Smooth muscle cell (in vitro differentiated cells): ENCODE measurements at regions not wholly inside any gene's neighbourhood (a gene's known extent, or its start where the extent isn't known, plus 50 kb on each side); places are given as distances from the start of the nearest gene placed in this dataset.

Experiments
- DNase-seq: peaks from one replicate; lab custom pipeline; 2025; ENCODE audit not compliant: unreplicated experiment; lab: John Stamatoyannopoulos, UW
- H2AFZ ChIP-seq: fragments of 200-600 bp; sonication (generic); 2 replicates; pipeline ENCODE4 v1.6.0; 2016; ENCODE audit warnings: antibody characterized with exemption, low read depth, mild to moderate bottlenecking
- H3F3A ChIP-seq: fragments of 200-600 bp; sonication (generic); 2 replicates; pipeline ENCODE4 v1.6.0; 2017; ENCODE audit warnings: antibody characterized with exemption, low read depth
- H3K27ac ChIP-seq: fragments of 200-600 bp; sonication (generic); 2 replicates; pipeline ENCODE4 v1.5.1; 2016; ENCODE audit warnings: low read depth, mild to moderate bottlenecking
- H3K27me3 ChIP-seq: fragments of 200-600 bp; sonication (generic); 2 replicates; pipeline ENCODE4 v1.6.1; 2016; ENCODE audit warnings: low read depth, mild to moderate bottlenecking
- H3K36me3 ChIP-seq: fragments of 200-600 bp; sonication (generic); 2 replicates; pipeline ENCODE4 v1.5.1; 2016; ENCODE audit warnings: low read depth
- H3K4me1 ChIP-seq: fragments of 200-600 bp; sonication (generic); 2 replicates; pipeline ENCODE4 v1.5.1; 2016; ENCODE audit warnings: low read depth
- H3K4me2 ChIP-seq: fragments of 200-600 bp; sonication (generic); 2 replicates; pipeline ENCODE4 v1.6.0; 2016; ENCODE audit warnings: mild to moderate bottlenecking
- H3K4me3 ChIP-seq: fragments of 200-600 bp; sonication (generic); 2 replicates; pipeline ENCODE4 v1.5.1; 2016; ENCODE audit warnings: mild to moderate bottlenecking
- H3K79me2 ChIP-seq: fragments of 200-600 bp; sonication (generic); 2 replicates; pipeline ENCODE4 v1.6.0; 2016; ENCODE audit warnings: low read depth, mild to moderate bottlenecking
- H3K9ac ChIP-seq: fragments of 200-600 bp; sonication (generic); 2 replicates; pipeline ENCODE4 v1.6.0; 2016; ENCODE audit warnings: low read depth
- H3K9me3 ChIP-seq: fragments of 200-600 bp; sonication (generic); replicated peaks from 2 replicates; pipeline ENCODE4 v1.5.1; 2016; ENCODE audit warnings: low read depth
- H4K20me1 ChIP-seq: fragments of 200-600 bp; sonication (generic); 2 replicates; pipeline ENCODE4 v1.6.0; 2016; ENCODE audit warnings: low read depth
- WGBS: methylation state at CpG from one replicate; pipeline ENCODE4 v1.1.7; 2016; ENCODE audit warnings: low lambda C conversion rate; 5-methylcytosine and 5-hydroxymethylcytosine counted together
- TF ChIP-seq, protein P1 (sequence below): fragments of 200-600 bp; sonication (generic); IDR thresholded peaks from 2 replicates; pipeline ENCODE4 v1.5.1; 2017; ENCODE audit warnings: borderline replicate concordance, mild to moderate bottlenecking, antibody characterized with exemption; ENCODE audit not compliant: insufficient read depth, poor library complexity, severe bottlenecking

DNA sequence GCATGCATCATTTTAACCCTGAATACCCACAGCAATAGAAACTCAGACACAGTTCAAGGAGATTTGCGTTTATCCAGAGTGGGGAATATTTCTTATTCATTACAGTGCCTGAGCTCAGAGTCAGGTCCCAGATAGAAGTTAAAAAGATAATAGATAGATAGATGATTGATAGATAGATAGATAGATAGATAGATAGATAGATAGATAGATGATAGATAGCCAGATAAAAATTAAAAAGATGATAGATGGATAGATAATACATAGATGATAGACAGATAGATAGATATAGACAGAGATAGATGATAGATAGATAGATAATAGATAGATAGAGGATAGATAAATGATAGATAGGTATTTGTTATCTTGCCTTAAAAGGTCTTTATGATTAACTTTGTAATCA, 184.7 kb downstream of the MYLK4 start:
- H3K27me3 ChIP-seq, result no peaks in the 10 kb centered on the region
- no peak overlapping the region for H3K4me2 ChIP-seq
- 92% methylated on average over 1 of the region's 1 CpG for WGBS
- no peak overlapping the region for H3K27ac ChIP-seq
- TF ChIP-seq, protein P1, sequence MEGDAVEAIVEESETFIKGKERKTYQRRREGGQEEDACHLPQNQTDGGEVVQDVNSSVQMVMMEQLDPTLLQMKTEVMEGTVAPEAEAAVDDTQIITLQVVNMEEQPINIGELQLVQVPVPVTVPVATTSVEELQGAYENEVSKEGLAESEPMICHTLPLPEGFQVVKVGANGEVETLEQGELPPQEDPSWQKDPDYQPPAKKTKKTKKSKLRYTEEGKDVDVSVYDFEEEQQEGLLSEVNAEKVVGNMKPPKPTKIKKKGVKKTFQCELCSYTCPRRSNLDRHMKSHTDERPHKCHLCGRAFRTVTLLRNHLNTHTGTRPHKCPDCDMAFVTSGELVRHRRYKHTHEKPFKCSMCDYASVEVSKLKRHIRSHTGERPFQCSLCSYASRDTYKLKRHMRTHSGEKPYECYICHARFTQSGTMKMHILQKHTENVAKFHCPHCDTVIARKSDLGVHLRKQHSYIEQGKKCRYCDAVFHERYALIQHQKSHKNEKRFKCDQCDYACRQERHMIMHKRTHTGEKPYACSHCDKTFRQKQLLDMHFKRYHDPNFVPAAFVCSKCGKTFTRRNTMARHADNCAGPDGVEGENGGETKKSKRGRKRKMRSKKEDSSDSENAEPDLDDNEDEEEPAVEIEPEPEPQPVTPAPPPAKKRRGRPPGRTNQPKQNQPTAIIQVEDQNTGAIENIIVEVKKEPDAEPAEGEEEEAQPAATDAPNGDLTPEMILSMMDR, result no peak
- peaks cover 7% of the 10 kb centered on the region for H3F3A ChIP-seq
- H3K79me2 ChIP-seq, result no peaks in the 10 kb centered on the region
- H3K4me1 ChIP-seq, result peaks cover 7% of the 10 kb centered on the region
- no peaks in the 10 kb centered on the region for H3K9me3 ChIP-seq
- H3K36me3 ChIP-seq, result no peaks in the 10 kb centered on the region
- H3K9ac ChIP-seq, result no peak overlapping the region
- H2AFZ ChIP-seq, result no peak overlapping the region
- H3K4me3 ChIP-seq, result no peak overlapping the region
- no peak for DNase-seq
- no peaks in the 10 kb centered on the region for H4K20me1 ChIP-seq

DNA sequence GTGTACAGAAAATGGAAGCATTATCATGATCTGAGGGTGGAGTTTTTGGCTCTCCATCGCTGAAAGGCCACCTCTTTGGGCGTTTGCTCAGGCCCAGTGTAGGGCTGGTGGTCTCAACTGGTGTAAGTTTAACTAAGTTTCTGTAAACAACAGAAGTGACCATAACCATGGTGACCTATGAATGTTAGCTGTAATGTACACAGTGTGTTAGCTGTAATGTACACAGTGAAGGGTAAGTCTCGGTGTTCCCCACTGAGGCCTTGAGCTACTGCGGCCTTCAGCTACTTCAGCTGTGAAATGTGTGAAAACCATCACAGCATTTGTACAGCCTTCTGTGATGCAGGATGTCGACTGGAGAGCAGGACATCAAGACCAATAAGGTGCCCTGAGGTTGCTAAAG, 185.2 kb downstream of the MYLK4 start:
- H3K9ac ChIP-seq, result no peak overlapping the region
- H3K27ac ChIP-seq, result no peak overlapping the region
- no peaks in the 10 kb centered on the region for H4K20me1 ChIP-seq
- DNase-seq, result no peak
- TF ChIP-seq, protein P1, result no peak
- H3F3A ChIP-seq, result peaks cover 7% of the 10 kb centered on the region
- no peak overlapping the region for H2AFZ ChIP-seq
- no peaks in the 10 kb centered on the region for H3K27me3 ChIP-seq
- no peaks in the 10 kb centered on the region for H3K79me2 ChIP-seq
- H3K9me3 ChIP-seq, result no peaks in the 10 kb centered on the region
- H3K4me1 ChIP-seq, result peaks cover 7% of the 10 kb centered on the region
- H3K4me2 ChIP-seq, result no peak overlapping the region
- no peak overlapping the region for H3K4me3 ChIP-seq
- H3K36me3 ChIP-seq, result no peaks in the 10 kb centered on the region
- 74% methylated on average over 5 of the region's 5 CpGs for WGBS

DNA sequence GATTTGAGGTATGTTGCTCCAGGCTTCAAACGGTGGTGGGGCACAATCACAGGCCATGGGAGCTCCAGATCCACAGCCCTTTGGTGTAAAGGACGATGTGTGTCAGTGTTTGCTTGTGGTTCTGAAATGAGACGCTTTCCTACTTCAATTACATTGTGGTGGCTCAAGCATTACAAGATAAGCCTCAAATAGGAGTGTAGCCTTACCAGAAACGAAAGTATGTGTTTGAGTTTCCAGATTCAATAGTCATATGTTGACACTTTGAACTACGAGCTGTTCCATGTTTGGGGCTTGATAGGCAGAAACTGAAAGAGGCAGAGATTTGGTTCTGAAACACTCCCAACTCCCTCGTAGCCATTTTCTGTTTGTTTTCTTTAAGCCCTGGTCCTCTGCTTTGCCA, 187.1 kb downstream of the MYLK4 start:
- no peaks in the 10 kb centered on the region for H3K79me2 ChIP-seq
- H3K27me3 ChIP-seq, result no peaks in the 10 kb centered on the region
- no peaks in the 10 kb centered on the region for H3K9me3 ChIP-seq
- H3K4me2 ChIP-seq, result peak overlapping the region; percentile 71
- TF ChIP-seq, protein P1, result no peak
- DNase-seq, result no peak
- no peaks in the 10 kb centered on the region for H3K36me3 ChIP-seq
- no peaks in the 10 kb centered on the region for H4K20me1 ChIP-seq
- no peak overlapping the region for H3K27ac ChIP-seq
- H3K4me3 ChIP-seq, result peak overlapping the region; percentile 15
- H3K9ac ChIP-seq, result no peak overlapping the region
- peaks cover 7% of the 10 kb centered on the region for H3K4me1 ChIP-seq
- 17% methylated on average over 6 of the region's 6 CpGs for WGBS
- peaks cover 7% of the 10 kb centered on the region for H3F3A ChIP-seq
- no peak overlapping the region for H2AFZ ChIP-seq

DNA sequence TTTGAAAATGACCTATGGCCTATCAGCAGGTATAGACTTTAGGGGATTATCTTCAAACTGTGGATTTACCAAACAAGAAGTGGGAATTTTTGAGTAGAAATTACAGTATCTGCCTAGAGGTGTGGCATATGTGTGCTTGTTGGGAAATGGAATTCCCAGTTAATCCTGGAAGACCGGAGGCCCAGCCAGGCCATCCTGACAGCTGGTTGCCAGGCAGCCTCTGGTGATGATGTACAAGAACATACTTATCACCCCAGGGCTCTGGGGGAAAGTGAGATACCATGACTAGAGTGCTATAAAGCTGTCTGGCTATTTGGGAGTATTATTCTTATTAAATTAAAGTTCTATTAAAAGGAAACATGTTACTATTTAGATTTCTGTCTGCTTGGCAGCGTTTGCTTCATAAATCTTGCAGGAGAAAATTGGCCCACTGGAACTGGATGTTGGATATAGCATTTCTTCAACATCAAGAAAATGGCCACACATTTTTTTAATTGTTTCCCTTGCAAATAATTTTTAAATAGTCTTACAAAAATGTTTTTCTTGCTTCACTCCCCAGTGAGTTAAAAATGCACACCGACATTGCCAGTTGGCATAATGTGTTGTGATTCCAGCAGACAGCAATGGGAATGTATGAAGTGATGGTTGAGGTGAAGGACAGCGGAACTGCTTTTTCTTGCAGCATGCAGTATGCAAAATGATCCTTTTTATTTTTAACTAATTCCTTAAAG, 187.8 kb downstream of the MYLK4 start:
- Histone ChIP-seq H3K79me2 (no peaks in the 10 kb centered on the region), H4K20me1 (no peaks in the 10 kb centered on the region), H3F3A (peaks cover 7% of the 10 kb centered on the region), H2AFZ (no peak overlapping the region), H3K27me3 (no peaks in the 10 kb centered on the region), H3K4me2 (peak overlapping the region; percentile 71), H3K9me3 (no peaks in the 10 kb centered on the region), H3K4me3 (peak overlapping the region; percentile 15), H3K27ac (no peak overlapping the region), H3K9ac (no peak overlapping the region), H3K36me3 (no peaks in the 10 kb centered on the region), H3K4me1 (peaks cover 7% of the 10 kb centered on the region)
- no peak for DNase-seq
- 64% methylated on average over 4 of the region's 4 CpGs for WGBS
- TF ChIP-seq, protein P1, result no peak
